HS-5 (cell line): ENCODE measurements at regions not wholly inside any gene's neighbourhood (a gene's known extent, or its start where the extent isn't known, plus 50 kb on each side); places are given as distances from the start of the nearest gene placed in this dataset.

ENCODE experiments used
- DNase-seq: peaks from one replicate; pipeline ENCODE4 v3.0.0-alpha.2; 2012; ENCODE audit warnings: low read depth

GRCh38 chr2:222146488-222146887 is 152.3 kb downstream of the PAX3 start:
- DNase-seq, result no peak

DNA sequence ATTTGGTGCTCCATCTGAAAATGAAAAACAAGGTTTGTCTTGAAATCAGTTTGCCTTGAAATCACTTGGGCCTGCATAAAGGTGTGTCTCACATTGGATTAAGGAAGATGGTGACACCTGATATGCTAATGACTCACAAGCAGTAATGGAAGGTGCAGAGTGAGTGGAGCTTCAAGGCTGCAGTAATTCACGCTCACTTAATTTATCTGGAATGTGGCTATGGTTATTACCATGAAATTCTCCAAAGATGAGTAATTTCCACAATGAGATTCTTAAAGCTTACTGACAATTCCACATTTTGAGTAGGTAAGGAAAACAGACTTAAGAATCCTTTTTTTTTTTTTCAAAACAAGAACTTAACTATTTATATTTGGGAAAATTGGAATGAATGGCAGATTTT is 156.8 kb downstream of the PAX3 start:
- DNase-seq, result peak; percentile 11

DNA sequence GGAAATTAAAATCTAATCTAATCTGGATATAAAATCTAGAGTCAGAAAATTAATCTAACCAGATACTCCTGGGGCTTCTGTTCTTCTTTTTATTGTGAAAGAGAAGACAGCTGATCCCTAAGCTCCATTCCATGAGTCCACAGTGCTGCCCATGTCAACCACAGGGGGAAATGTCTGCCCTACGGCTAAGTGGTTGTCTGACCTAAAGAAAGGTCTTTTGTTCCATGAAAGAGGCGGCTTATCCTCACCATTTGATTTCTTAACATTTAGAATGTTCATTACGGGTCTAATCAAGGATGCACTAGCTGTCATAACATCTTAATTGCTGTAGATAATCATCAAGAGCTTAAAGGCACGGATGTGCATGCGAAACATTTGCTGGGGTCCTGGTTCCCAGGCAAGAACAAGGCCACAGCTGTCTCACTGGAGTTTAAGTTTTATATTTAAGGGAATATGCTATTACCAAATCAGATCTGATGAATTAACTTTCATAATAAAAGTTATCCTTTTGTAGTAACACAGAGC is 162.6 kb downstream of the PAX3 start:
- DNase-seq, result no peak

DNA sequence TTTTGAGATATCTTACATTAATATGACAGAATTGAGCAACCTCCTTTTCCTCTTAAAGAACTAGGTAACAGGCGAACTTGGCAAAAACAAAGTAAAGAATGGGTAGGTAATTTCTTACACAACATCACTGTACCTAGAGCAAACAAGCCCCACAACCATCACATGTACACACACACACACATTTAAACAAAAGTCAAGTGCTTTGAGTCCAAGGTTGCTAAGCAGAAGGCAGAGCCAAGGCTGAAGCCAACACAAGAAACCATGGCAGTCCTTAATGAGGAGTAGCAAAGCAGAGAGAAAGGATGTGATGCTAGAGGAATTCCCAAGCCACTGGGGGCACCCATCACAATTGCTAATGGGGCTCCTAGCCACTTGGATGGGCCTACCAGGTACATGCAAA is 164.1 kb downstream of the PAX3 start:
- no peak for DNase-seq

DNA sequence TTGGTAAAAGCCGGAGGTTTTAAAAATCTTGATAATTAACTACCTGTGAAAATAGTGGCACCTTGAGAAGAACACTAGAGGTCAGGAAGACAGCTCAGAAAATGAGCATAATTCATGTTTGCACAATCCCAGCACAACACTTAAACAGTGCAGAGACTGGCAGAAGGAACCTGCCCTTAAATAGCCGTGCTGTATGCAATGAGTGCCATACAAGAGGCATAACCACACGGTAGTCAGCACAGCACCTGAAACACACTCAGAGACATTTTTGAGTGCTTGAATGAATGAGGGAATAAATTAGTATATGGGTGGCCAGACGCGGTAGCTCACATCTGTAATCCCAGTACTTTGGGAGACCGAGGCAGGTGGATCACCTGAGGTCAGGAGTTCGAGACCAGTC is 164.9 kb downstream of the PAX3 start:
- DNase-seq, result no peak

DNA sequence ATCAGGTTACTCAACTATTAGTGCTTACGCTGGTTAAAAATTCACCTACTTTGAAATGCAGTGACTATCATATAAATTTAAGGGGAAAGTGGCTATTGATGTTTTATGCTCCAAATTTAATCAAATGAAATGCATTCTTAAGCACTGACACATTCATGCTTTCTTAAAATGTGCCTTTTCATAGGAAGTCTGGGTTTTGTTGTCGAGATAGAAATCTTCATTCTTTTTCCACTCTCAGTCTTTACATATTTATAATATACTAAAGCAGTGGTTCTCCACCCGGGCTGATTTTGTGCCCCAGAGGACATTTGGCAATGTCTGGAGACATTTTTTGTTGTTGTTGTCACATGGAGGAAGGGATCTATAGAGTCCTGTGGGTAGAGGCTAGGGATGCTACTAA is 167.9 kb downstream of the PAX3 start:
- DNase-seq, result no peak

- DNase-seq, result no peak
These were observed 171.1 kb downstream of the PAX3 start for GRCh38 chr2:222127660-222128059.

- no peak for DNase-seq
These were observed 177.9 kb downstream of the PAX3 start for GRCh38 chr2:222120933-222121332.

GRCh38 chr2:222115296-222115695 is 183.5 kb downstream of the PAX3 start:
- no peak for DNase-seq

- no peak for DNase-seq
These were observed 189.7 kb downstream of the PAX3 start for GRCh38 chr2:222108957-222109585.

GRCh38 chr2:222108497-222108896 is 190.3 kb downstream of the PAX3 start:
- no peak for DNase-seq

DNA sequence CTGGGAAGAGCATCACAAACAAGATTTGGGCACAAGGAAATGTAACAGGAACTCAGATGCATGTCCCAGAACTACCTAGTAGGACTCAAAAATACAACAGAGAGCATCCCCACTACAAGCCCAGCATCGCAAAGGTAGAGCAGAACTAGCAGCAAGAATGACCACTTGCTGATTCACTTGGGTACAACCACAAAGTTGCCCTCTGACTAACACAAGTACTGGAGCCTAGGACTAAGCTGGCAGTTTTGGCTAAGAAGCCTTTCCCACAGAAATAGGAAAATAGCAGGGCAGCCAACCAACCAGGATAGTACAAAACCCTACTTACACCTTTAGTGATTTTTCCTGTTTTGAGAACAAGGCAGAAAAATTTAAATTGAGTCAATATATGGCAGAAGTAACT is 193.8 kb downstream of the PAX3 start:
- no peak for DNase-seq

DNA sequence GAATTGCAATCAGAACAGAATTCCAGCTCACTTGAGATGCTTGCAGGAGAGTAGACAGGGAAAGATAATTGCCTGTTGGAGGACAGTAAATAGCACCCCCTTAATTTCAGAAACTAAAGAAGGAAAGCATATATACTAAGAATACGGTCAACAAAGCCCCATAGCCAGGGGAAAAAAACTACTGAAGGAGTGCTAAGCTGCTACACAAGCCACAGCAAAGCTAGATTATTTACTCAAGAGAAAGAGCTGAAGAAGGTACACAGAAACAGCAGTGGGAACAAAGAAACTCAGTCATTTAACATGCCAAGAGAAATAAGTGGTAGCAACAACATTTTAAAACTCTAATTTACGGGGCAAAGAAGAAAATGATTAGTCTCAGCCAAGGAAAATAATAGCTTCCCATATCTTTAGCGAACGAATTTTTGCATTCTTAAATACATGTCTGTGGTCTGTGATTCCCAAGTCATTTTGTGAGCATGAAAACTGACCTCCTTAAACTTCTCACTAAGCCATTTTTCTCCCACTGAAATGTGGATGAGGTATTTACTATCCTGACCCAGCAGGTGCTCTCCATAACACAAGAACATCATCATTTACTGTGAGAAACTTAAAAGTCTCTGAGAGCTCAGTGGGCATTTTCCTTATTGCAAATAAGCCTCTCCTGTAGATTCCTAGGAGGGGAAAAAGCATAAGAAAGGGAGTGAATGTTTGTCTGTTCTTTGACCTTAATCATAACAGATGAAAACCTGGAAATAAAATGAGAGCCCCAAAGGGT is 196.0 kb downstream of the PAX3 start:
- no peak for DNase-seq

- DNase-seq, result no peak
These were observed 197.8 kb downstream of the PAX3 start for GRCh38 chr2:222100704-222101699.

- DNase-seq, result no peak
These were observed 210.2 kb downstream of the PAX3 start for GRCh38 chr2:222088561-222088960.

DNA sequence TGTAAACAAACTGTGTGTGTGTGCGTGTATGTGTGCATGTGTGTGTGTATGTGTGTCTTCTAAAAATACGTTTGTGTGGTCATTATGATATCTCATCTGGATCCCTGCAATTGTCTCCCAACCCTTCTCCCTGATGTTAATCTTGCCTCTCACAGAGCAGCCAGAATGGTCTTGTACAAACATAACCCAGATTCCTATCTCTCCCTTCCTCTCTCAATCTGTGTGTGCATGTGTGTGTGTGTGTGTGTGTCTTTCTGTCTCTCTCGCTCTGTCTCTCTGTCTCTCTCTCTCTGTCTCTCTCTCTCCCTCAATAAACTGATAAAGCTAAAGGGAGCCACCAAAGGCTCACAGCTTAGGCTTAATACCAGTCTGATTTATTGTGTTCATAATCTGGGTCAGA is 210.8 kb downstream of the PAX3 start:
- no peak for DNase-seq

DNA sequence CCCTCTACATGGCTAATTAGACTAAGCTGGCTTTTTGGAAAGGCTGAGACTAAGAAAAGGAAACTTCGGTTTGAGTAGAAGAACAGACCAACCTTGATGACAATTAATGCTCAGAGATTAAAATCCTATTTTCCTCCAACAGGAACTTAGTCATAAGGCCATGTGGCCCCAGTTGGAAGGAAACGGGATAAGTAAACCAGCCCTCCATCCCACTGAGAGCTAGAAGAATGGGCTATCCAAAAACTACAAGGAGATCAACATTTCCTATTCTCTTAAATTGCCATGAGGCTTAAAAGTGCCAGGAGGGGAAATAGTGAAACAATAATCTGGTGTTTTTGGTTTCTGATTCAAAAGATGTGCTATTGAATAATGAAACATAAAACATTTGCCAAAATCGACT is 216.6 kb downstream of the PAX3 start:
- no peak for DNase-seq

GRCh38 chr2:222080141-222080540 is 218.7 kb downstream of the PAX3 start:
- DNase-seq, result no peak

DNA sequence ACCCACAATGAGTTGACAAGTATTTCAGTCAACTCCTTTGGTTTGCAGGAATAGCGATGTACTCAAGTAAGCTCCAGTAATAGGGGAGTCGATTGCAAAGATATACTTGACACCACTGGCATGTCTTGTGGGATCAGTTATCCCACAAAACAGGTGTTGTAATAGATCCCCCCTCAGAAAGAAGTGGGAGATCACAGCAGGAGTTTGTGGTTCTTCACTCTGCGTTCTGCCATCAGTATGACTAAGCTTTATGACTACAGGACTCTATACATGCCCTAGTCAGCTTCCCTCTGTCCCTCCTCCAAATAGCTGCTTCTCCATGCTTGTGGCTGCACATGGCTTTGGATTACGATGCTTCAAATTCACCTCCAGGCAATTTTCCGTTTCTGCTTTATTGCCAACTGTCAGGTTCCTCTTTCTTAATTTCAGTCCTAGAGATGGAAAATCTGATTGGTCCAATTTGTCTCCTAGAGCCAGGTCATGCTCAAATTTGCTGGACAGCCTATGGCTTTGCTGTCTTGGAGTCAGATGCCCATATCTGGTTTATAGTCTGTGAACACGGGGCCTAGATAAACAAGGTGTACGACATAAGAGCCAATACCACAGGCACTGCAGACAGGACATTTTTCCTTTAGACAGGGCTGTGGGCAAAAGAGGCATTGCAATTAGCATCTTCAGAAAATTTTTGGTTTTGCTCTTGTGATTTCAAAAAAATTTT is 221.7 kb downstream of the PAX3 start:
- no peak for DNase-seq

GRCh38 chr2:222074674-222075073 is 224.1 kb downstream of the PAX3 start:
- no peak for DNase-seq

GRCh38 chr2:222071911-222072310 is 226.9 kb downstream of the PAX3 start:
- no peak for DNase-seq

DNA sequence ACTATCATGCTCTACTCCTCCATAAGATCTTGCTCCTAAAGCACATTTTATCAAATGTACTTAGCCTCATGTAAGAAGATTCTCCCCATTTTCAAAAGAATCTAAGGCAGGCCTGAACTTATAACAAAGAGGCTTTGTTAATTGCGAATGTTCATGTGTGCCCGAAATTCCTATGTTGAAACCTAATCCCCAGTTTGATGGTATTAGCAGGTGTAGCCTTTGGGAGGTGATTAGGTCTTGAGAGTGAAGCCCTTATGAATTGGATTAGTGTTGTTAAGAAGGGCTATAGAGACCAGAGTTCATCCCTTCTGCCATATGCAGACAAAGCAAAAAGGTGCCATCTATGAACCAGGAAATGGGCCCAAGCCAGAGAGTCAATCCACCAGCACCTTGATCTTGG is 234.5 kb downstream of the PAX3 start:
- DNase-seq, result no peak
